ENCODE measurements at regions not wholly inside any gene's neighbourhood (a gene's known extent, or its start where the extent isn't known, plus 50 kb on each side); places are given as distances from the start of the nearest gene placed in this dataset.

- TF ChIP-seq CTCF (IDR thresholded peaks at IDR 0.05): no peak
- TF ChIP-seq POLR2A (IDR thresholded peaks at IDR 0.05): no peak
- no peak for TF ChIP-seq EP300 (IDR thresholded peaks at IDR 0.05)
- no peaks in the 10 kb centered on the region for H3K9me3 ChIP-seq
- DNase-seq: no peak
- WGBS, 3 donors: 45 to 59% (median 51%) methylated on average over 6 of the region's 6 CpGs
- no peak overlapping the region for H3K4me3 ChIP-seq
- no peaks in the 10 kb centered on the region for H3K4me1 ChIP-seq (ENCODE audit: insufficient read depth)
- no peaks in the 10 kb centered on the region for H3K27me3 ChIP-seq
- intact Hi-C loops (cut with DNase I): no loop called here
- H3K36me3 ChIP-seq: no peaks in the 10 kb centered on the region
- H3K27ac ChIP-seq: no peak overlapping the region
Measured at GRCh38 chr2:123086613-123087385, 938.3 kb upstream of the CNTNAP5 start.

GRCh38 chr2:123091471-123091870, 933.6 kb upstream of the CNTNAP5 start:
- TF ChIP-seq CTCF (IDR thresholded peaks at IDR 0.05) (no peak), POLR2A (IDR thresholded peaks at IDR 0.05) (no peak), EP300 (IDR thresholded peaks at IDR 0.05) (no peak)
- Histone ChIP-seq H3K36me3 (no peaks in the 10 kb centered on the region), H3K27me3 (no peaks in the 10 kb centered on the region), H3K4me3 (no peak overlapping the region), H3K27ac (no peak overlapping the region), H3K9me3 (no peaks in the 10 kb centered on the region), H3K4me1 (ENCODE audit: insufficient read depth) (no peaks in the 10 kb centered on the region)
- intact Hi-C loops (cut with DNase I): no loop called here
- whole genome bisulfite sequencing, 3 donors: 96 to 98% (median 97%) methylated on average over 2 of the region's 2 CpGs
- no peak for DNase-seq

- no peak for DNase-seq
- Histone ChIP-seq H3K9me3 (no peaks in the 10 kb centered on the region), H3K36me3 (no peaks in the 10 kb centered on the region), H3K4me3 (no peak overlapping the region), H3K27me3 (no peaks in the 10 kb centered on the region), H3K27ac (no peak overlapping the region), H3K4me1 (ENCODE audit: insufficient read depth) (no peaks in the 10 kb centered on the region)
- 46 to 64% (median 47%) methylated on average over 2 of the region's 2 CpGs for WGBS, 3 donors
- no peak for TF ChIP-seq EP300 (IDR thresholded peaks at IDR 0.05)
- no peak for TF ChIP-seq POLR2A (IDR thresholded peaks at IDR 0.05)
- no peak for TF ChIP-seq CTCF (IDR thresholded peaks at IDR 0.05)
- intact Hi-C loops (cut with DNase I): no loop called here
Measured at GRCh38 chr2:123093199-123093598, 931.9 kb upstream of the CNTNAP5 start.

- no peaks in the 10 kb centered on the region for H3K36me3 ChIP-seq
Measured at GRCh38 chr2:123095219-123095835, 929.8 kb upstream of the CNTNAP5 start.

More at GRCh38 chr2:123095219-123095835, 929.8 kb upstream of the CNTNAP5 start:
- H3K27ac ChIP-seq: no peak overlapping the region
- intact Hi-C loops (cut with DNase I): no loop called here
- no peaks in the 10 kb centered on the region for H3K27me3 ChIP-seq
- TF ChIP-seq CTCF (IDR thresholded peaks at IDR 0.05) (no peak), POLR2A (IDR thresholded peaks at IDR 0.05) (no peak)
- 85 to 86% (median 86%) methylated on average over 13 of the region's 13 CpGs for WGBS, 3 donors
- no peak overlapping the region for H3K4me3 ChIP-seq
- H3K4me1 ChIP-seq (ENCODE audit: insufficient read depth): no peaks in the 10 kb centered on the region
- H3K9me3 ChIP-seq: no peaks in the 10 kb centered on the region
- DNase-seq: no peak

Measured in ovary (tissue), 7 donors.